Peyer's patch (tissue), 4 donors: ENCODE measurements at regions not wholly inside any gene's neighbourhood (a gene's known extent, or its start where the extent isn't known, plus 50 kb on each side); places are given as distances from the start of the nearest gene placed in this dataset.

Experiments used
- CTCF ChIP-seq, 6 experiments: fragments of 450-650 bp in 4 of 6; fragments of 200-600 bp in 2 of 6; sonication (generic) in 1 of 6; IDR thresholded peaks; one replicate each; pipeline ENCODE4 v1.5.1; 2017 to 2019; ENCODE audit warnings: antibody characterized with exemption in 6 of 6, mild to moderate bottlenecking in 3 of 6, moderate library complexity in 1 of 6
- POLR2A ChIP-seq, 2 donors: fragments of 450-650 bp; IDR thresholded peaks; one replicate each; pipeline ENCODE4 v1.5.1; 2017; ENCODE audit warnings: antibody characterized with exemption in 2 of 2, mild to moderate bottlenecking in 2 of 2, moderate library complexity in 2 of 2

GRCh38 chr5:97452646-97453045, 269.6 kb upstream of the RIOK2 start:
- no peak for TF ChIP-seq POLR2A (IDR thresholded peaks at IDR 0.05)
- no peak for TF ChIP-seq CTCF (IDR thresholded peaks at IDR 0.05)
